Testis (tissue), 2 donors: ENCODE measurements at regions not wholly inside any gene's neighbourhood (a gene's known extent, or its start where the extent isn't known, plus 50 kb on each side); places are given as distances from the start of the nearest gene placed in this dataset.
"Not testable (repeated sequence)": the region's sequence is repeated elsewhere in the genome, so short reads cannot be mapped to it uniquely, and the experiment has no call there.

ENCODE experiments used
- DNase-seq: peaks from one replicate; pipeline ENCODE4 v3.0.0-alpha.2; 2019
- H3K27ac ChIP-seq, 2 donors: fragments of 200-600 bp; sonication (generic); one replicate each; pipeline ENCODE4 v1.5.1; 2019
- H3K27me3 ChIP-seq: fragments of 200-600 bp; sonication (generic); one replicate; pipeline ENCODE4 v1.5.1; 2019
- H3K36me3 ChIP-seq: fragments of 200-600 bp; sonication (generic); one replicate; pipeline ENCODE4 v1.5.1; 2017; ENCODE audit warnings: low read depth; ENCODE audit errors: missing control alignments
- H3K4me1 ChIP-seq: fragments of 200-600 bp; sonication (generic); one replicate; pipeline ENCODE4 v1.5.1; 2019
- H3K4me3 ChIP-seq, 2 donors: fragments of 200-600 bp; sonication (generic); one replicate each; pipeline ENCODE4 v1.5.1; 2017 to 2019
- H3K9me3 ChIP-seq: fragments of 200-600 bp; sonication (generic); one replicate; pipeline ENCODE4 v1.5.1; 2017
- CTCF ChIP-seq, 3 experiments: fragments of 450-650 bp in 2 of 3; fragments of 200-600 bp in 1 of 3; sonication (generic) in 1 of 3; IDR thresholded peaks; one replicate each; pipeline ENCODE4 v1.5.1; 2016 to 2019; ENCODE audit warnings: antibody characterized with exemption in 3 of 3, mild to moderate bottlenecking in 2 of 3, moderate library complexity in 1 of 3
- POLR2A ChIP-seq: fragments of 450-650 bp; IDR thresholded peaks from one replicate; pipeline ENCODE4 v1.6.1; 2017; ENCODE audit warnings: antibody characterized with exemption, mild to moderate bottlenecking, moderate library complexity
- WGBS, 2 donors: methylation state at CpG; one replicate each; pipeline ENCODE4 v1.1.5; 2018; 5-methylcytosine and 5-hydroxymethylcytosine counted together
- intact Hi-C: fragments of 100-400 bp; cut with DNase I; formaldehyde crosslinking; loops from one replicate; pipeline ENCODE4 v1.15.1; 2023; ENCODE audit warnings: low total_unique reads

GRCh38 chr2:210730672-210731071 lies 174.3 kb downstream of the CPS1 start:
- intact Hi-C loops, result no loop called here
- H3K4me1 ChIP-seq, result no peaks in the 10 kb centered on the region
- WGBS, 2 donors, result 93 to 97% methylated on average over 2 of the region's 2 CpGs
- no peaks in the 10 kb centered on the region for H3K27me3 ChIP-seq
- H3K36me3 ChIP-seq, result no peaks in the 10 kb centered on the region
- no peak for DNase-seq
- no peaks in the 10 kb centered on the region for H3K9me3 ChIP-seq
- H3K27ac ChIP-seq, result no peak overlapping the region
- H3K4me3 ChIP-seq, result no peak overlapping the region
- TF ChIP-seq POLR2A (no peak), CTCF (IDR thresholded peaks at IDR 0.05) (no peak)

- DNase-seq, H3K27ac ChIP-seq, H3K9me3 ChIP-seq, H3K4me3 ChIP-seq, H3K27me3 ChIP-seq, H3K36me3 ChIP-seq, H3K4me1 ChIP-seq, intact Hi-C loops: not testable (repeated sequence)
- WGBS, 2 donors, result 32 to 41% methylated on average over 9 of the region's 9 CpGs
These were observed 190.4 kb downstream of the CPS1 start for GRCh38 chr2:210746826-210747225.

- no peak for DNase-seq
- WGBS, 2 donors, result 34 to 63% methylated on average over 6 of the region's 6 CpGs
- TF ChIP-seq CTCF (IDR thresholded peaks at IDR 0.05) (no peak), POLR2A (no peak)
These were observed 196.1 kb downstream of the CPS1 start for GRCh38 chr2:210752532-210752931.

GRCh38 chr2:210753386-210753785 lies 197.0 kb downstream of the CPS1 start:
- DNase-seq, result no peak
- Histone ChIP-seq H3K4me3 (no peak overlapping the region), H3K36me3 (no peaks in the 10 kb centered on the region), H3K27ac (no peak overlapping the region), H3K27me3 (no peaks in the 10 kb centered on the region), H3K9me3 (no peaks in the 10 kb centered on the region), H3K4me1 (no peaks in the 10 kb centered on the region)
- no peak for TF ChIP-seq POLR2A
- TF ChIP-seq CTCF (IDR thresholded peaks at IDR 0.05), result no peak
- intact Hi-C loops, result no loop called here
- WGBS, 2 donors, result 50 to 62% methylated on average over 3 of the region's 3 CpGs

More at GRCh38 chr2:210752532-210752931, 196.1 kb downstream of the CPS1 start:
- Histone ChIP-seq H3K27ac (no peak overlapping the region), H3K4me1 (no peaks in the 10 kb centered on the region), H3K36me3 (no peaks in the 10 kb centered on the region), H3K4me3 (no peak overlapping the region), H3K27me3 (no peaks in the 10 kb centered on the region), H3K9me3 (no peaks in the 10 kb centered on the region)
- intact Hi-C loops, result no loop called here

DNA sequence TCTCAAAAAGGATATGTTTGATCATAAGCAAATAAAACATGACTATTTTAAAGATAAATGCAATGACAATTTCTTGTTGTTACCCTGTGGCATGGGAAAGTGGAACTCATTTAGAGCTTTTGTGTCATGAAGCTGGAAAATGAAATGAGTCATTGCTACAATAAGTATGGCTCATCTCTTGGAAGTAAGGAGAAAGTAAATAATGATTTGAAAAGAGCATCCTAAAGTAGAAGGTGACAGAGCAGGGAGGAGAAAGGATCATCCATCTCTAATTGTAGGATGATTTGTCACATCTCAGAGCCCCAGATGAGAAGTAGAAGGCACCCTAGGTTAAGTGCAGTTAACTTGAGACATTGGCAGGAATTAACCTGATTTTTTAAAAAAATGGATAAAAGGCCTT lies 200.5 kb downstream of the CPS1 start:
- no peak overlapping the region for H3K4me3 ChIP-seq
- no peak for DNase-seq

More for the DNA sequence above, 200.5 kb downstream of the CPS1 start:
- no peaks in the 10 kb centered on the region for H3K27me3 ChIP-seq
- intact Hi-C loops, result no loop called here
- no peak overlapping the region for H3K27ac ChIP-seq
- no peaks in the 10 kb centered on the region for H3K9me3 ChIP-seq
- no peaks in the 10 kb centered on the region for H3K36me3 ChIP-seq
- no peak for TF ChIP-seq POLR2A
- no peak for TF ChIP-seq CTCF (IDR thresholded peaks at IDR 0.05)
- H3K4me1 ChIP-seq, result no peaks in the 10 kb centered on the region
